Fibroblast of upper back skin (primary cell): ENCODE measurements at regions not wholly inside any gene's neighbourhood (a gene's known extent, or its start where the extent isn't known, plus 50 kb on each side); places are given as distances from the start of the nearest gene placed in this dataset.

Source experiments
- DNase-seq: peaks from one replicate; pipeline ENCODE4 v3.0.0-alpha.2; 2013

DNA sequence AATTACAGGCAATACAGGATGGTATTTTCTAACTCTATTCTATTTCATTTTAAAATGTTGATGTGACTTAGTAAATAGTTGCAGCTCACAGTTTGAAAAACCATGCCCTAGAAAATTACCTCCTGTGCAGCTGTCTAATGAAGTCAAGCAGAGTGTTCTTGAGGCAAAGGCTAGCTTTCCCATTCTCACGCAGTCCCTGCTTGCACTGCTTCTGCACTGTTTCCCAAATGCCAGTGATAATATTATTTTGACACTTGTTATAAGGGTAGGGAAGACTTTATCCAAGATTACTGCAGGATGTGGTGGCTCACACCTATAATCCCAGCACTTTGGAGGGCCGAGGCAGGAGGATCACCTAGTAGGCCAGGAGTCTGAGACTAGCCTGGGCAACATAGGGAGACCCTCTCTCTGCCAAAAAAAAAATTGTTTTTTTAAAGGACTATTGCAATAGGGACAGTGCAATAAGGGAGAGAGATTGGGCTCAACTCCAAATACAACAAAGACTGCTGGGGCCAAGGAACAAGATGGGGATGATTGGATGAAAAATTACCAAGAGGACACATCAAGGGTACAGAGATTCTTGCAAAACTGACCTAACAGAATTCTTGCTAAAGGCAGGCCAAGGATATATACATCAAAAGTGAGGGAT is 196.1 kb downstream of the LY86 start:
- peak; percentile 25 for DNase-seq

DNA sequence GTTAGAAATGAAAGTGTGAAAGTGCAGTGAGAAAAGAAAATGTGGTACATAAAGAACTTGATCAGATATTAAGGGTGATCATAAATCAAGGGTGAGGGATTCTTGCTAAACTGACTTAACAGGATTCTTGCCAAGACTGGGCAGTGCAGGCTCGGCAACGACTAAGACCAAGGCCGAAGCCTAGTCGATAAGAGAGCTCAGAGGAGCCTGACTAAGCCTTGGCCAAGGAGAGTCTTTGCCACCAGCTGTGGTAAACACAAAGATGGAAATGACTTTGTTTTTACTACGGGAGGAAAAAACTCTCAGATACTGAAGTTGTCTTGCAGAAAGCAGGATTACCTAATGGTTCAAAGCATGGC is 196.6 kb downstream of the LY86 start:
- DNase-seq: no peak

DNA sequence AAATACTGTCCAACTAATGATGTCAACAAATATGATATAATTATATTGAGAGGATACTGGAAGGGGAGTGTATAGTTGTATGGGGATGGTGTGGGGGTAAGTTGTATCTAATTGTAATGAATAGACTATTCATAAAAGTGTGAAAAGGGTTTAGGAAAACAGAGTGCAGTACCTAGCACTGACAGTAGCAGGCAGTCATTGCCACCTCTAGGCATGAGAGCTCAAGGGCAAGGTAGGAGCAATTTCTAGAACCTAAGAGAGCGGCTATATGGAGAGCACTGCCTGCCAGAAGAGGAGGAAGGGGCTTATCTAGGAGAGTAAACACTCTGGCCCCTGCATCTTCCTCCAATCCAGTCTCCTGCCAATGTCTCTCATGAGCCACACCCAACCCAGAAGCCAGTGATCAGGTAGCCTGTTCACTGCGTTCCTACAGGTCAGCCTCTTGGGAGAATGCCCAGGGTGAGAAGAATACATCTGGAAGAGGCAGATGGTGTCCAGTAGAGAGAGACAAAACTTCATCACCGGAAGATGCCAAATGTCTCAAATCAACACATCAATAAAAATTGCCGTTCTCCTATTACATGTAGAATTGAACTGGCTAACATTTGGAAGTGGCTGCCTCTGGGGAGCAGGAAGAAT is 200.0 kb downstream of the LY86 start:
- DNase-seq: no peak

DNA sequence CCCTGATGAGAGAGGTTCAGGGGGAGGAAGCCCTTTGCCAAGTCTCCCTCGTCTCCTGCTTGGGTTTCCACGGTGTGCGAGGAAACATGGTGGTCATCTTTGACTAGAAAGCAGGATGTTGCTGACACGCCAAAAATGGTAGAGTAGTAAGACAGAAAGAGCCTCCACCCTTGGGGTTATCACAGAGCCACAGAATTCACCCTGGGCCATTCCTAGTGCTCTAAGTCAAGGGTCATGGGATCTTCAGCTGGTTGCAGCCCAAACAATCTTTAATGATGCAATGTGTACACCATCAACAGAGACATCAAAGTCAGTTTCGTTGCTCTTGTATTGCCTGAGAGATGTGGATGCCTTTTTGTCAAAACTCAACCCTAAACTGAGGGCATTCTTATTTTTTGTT is 201.9 kb downstream of the LY86 start:
- DNase-seq: no peak

DNA sequence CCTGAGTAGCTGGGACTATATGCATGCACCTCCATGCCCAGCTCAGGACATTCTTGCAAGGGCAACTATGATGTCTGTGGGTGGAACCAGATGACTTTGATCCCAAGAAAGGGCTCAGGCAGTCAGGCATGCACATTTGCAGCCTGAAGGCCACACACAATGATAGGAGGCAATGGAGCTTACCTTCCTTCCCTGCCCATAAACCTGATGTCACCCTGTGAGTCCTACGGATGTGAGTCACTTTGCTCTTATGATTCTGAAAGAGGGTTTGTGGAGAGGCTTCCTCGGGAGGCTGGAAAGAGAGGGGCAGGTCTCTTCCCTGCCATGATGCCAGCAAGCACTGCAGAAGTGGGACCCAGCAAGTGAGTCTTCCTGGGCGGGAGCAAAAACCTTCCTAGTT is 202.4 kb downstream of the LY86 start:
- no peak for DNase-seq

DNA sequence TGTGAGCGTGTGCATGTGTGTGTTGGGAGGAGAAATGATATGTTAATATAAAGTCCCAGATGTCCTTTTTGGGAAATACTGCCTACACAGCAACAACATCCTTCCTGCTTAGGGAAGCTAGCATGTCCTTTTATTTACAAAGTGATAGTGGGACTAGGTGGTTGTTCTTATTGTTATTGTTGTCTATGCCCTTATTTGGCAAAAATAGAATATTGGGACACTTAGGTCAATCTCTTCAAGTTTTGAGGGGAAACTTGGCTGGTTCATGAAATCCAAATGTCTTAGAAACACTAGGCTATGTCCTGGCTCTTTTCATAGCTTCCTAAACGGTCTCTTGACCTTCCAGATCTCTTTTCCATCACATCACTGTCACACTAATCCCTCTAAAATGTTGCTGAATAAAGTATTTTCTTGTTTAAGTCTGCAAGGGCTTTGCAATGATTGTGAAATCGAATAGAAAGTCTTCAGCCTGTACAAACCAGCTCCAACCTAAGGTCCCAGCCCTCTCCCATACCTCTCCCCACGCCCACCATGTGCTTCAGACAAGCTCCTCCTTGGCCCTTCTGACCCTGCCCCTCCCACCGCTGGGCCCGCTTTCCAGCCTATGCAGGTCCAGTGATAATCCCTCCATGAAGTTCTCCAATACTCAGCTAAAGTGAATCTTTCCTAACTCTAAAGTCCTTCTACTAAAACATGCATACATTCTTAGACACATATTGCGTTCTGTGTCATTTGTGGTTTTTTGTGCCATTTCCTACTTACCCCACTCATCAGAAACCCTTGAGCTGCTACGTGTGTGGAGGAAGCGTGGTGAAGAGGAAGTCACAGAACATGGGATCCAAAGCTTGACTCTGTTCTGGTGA is 205.1 kb downstream of the LY86 start:
- no peak for DNase-seq

DNA sequence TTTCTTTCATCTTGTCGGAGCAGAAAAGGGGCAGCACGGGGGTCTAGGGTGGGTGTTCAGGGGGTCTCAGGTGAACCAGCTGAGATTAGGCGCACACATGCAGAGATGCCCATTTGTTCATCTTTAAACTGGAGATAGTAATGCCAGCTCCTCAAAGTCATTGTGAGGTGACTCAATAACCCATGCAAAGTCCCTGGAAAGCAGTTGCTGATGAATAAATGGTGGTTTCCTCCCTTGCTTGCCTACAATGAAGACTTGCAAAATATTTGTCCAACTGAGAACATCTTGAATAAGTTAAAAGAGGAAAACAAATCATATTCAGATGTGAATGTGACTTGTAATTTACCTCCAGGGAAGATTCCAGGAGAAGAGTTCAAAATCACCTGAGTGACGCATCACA is 206.9 kb downstream of the LY86 start:
- DNase-seq: no peak

DNA sequence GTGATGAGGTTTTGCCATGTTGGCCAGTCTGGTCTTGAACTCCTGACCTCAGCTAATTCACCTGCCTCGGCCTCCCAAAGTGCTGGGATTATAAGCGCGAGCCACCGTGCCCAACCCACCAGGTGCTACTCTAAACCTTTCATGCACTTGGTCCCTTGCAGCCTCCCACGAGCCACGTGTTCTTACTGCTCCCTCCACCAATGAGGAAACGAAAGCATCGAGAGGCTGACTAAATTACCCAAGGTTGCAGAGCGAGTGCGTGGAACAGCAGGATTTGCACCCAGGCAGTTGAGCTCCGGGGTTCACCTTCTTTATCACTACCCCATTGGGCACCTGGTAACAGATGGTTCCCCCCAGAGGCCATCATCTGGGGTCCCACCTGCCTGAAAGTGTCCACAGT is 208.3 kb downstream of the LY86 start:
- no peak for DNase-seq

DNA sequence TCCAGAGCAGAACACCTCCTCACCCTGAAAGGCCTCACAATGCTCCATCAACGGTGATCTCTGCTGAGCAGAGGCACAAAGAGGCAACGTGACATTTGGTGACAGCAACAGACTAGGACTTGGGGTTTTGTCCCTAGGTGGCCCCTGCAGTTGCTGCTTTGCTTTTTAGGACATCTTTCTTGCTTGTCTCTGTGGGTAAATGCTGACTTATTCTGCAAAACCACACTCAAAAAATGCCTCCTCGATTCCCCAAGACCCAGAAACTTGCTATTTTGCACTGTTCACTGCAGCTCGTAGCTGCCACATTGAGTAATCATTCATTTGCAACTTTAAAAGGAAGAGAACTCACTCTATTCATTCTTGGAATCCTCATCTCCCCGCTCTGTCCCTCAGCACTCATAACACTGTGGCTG is 209.9 kb downstream of the LY86 start:
- DNase-seq: no peak

DNA sequence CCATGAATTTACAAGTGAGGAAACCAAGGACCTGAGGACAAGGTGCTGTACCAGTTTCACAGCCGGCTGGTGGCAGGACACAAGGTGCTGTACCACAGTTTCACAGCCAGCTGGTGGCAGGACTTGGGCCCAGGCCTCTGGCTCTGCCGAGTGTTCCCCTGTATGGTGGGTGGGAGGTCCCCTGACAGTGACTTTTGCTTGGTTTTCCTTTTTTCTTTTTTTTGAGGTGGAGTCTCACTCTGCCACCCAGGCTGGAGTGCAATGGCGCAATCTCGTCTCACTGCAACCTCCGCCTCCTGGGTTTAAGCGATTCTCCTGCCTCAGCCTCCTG is 212.4 kb downstream of the LY86 start:
- DNase-seq: no peak

DNA sequence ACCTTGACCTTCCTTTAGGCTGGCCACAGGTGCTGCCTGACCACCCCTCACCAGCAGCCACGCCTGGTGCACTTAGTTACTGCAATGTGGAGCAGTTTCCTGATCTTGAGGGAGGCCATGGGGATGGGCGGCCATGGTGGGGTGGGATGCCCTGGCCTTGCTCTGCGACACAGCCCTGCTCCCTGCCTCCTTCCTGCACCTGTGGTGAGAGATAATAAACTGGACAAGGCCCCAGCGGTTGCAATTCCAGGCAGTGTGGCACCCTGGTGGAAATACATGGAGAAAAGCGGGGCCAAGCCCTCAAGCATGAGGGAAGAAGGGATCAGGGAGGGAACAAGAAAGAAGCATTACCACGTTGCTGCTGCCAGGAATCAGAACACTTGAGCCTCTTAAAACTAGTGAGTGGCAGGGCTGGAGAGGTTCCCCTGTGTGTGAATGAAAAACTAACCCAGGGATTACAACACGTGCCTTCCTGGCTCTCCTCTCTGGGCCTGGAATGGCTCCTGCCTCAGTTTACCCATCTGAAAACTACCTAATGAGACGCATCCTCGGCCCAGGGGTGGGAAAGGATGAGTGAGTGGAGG is 213.2 kb downstream of the LY86 start:
- no peak for DNase-seq

DNA sequence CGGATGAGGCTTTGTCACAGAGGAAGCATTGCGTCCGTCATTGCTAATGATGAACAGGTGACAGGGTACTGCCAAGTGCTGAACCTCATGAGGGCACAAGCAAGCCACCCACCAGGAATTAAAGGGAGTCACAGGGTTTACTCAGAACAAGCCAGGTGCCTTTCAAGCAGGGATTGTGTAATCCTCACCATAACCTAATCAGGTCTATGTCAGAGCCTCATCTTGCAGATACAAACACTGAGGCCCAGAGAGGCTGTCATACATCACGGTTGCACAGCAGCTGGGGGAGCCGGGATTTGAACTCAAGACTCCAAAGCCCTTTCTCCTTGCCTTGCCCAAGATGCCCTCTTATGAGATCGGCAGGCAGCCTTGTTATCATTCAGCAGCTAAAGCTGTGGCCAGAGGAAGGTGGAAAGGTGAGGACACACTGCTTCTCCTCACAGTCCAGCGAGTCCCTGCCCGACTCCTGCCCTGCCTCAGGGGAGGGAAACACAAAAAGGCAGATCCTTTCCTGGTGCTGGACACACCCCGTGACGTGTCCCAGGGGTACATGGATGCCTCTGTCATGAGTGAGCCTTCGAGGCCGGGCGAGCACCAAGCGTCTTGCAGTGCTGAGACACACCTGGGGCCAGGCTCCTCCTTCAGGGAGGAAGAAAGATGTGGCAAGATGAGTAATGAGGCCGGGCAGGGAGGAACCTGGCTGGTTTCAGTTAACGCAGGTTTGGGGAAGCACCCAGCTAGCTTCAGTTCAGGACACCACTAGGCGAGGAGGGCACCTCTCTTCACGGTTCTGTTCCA is 214.9 kb downstream of the LY86 start:
- DNase-seq: no peak

DNA sequence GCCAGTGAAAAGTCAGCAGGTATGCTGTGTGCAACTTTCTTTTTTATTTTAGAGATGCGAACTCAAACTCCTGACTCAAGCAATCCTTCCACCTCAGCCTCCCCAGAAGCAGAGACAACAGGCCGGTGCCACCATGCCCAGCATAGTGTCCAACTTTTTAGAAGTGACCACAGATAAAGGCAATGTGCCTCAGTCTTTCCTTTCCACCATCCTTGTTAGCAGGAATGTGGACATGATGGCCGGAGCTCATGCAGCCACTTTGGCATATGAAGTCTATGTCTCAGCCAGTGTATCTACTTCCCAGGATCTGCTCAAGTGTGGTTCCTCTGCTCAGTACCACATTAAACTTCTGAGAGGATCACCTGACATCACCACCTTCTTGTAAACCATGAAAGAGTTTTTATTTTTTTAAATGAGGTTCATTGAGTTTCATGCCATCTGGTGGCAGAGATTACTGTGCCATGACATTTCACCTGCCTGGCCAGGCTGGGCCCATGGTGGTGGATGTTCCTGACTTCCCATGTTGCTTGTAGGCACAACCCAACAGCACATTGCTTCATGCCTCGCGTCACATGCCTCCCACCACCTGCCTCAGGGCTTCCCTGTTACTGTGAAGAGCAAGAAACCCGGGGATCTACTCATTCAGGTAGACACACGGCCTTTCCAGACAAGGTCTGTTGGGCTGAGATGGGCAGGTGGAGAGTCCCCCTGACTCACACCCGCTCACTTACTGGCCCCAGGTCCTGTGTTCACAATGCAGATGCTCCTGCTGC is 216.5 kb downstream of the LY86 start:
- no peak for DNase-seq

DNA sequence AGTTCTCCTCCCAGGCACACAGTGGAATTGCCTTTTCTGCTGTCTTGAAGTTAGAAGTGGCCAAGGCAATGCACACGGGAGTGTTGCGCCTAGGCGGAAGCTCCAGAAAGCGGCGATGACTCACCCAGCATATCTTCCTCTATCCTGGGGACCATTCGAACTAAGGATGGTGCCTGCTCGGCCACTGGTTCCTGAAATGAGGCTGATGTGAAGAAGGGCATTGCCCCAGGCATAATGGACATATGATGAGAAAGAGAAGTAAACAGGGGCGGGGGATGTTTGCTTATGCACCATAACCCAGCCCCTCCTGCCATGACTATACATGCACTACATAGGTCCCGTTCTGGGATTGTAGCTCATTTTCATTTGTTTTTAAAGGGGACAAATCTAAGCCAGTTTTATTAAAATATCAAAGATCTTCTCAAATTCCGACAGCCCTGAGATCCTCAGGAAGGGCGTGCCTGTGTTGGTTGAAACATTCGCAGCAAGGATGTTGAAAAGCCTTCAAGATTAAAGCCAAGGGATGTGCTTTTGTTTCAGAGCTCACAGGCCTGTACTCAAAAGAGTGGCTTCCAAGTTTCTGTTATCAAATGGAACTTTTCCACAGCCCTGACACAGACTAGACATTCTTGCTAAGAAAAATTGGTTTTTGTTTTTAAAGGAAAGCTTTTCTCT is 218.5 kb downstream of the LY86 start:
- no peak for DNase-seq

DNA sequence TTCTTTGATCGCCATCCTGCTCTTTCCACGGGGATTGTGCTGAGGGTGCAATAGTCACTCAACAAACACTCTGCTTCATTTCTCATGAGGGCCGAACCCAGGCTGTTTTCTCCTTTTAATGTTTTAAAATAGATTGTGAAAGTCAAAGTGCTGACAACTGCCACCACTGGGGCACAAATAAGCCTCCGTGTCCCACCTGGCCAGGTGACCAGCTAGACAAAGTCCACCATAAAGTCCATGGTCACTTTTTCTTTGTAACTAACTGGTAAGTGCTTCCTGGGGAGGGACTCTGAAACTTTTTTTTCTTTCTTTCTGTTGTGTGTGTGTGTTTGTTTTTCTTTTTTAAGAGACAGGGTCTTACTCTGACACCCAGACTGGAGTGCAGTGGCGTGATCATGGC is 219.8 kb downstream of the LY86 start:
- DNase-seq: no peak

DNA sequence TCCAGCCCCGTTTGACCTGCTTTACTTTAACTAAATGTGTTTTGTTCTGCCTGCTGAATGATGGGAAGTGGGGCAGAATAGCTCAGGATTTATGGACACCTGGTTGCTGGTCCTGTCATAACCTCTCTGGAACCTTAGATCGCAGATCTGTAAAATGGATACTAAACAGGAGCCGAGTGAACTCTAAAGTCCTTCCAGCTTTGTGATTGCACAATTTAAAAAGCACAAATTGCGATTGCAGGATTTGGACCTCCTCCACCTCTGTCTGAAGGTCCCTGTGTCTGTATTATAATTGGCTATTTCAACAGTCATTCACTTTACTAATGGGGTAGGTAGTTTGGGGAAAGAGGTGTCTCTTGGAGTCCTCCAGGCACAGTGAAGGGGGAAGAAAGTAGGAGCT is 220.4 kb downstream of the LY86 start:
- DNase-seq: no peak

DNA sequence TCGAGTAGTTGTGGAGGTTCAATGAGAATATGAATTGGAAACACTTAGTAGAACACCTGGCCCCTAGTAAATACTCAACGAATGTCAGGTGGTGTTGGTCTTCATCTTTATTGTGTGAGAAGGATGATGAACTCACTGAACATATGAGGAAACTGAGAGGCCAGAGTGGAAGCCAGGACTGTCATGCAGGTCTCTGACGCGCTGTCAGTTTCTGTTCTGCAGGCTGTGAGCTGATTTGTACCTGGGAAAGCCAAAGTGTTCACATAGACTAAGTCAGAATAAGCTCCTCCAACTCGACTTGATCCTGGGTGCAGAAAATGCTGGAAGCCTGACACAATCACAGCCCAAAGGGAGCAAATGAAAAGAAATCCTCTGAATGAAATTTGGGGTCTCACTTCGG is 222.2 kb downstream of the LY86 start:
- no peak for DNase-seq

DNA sequence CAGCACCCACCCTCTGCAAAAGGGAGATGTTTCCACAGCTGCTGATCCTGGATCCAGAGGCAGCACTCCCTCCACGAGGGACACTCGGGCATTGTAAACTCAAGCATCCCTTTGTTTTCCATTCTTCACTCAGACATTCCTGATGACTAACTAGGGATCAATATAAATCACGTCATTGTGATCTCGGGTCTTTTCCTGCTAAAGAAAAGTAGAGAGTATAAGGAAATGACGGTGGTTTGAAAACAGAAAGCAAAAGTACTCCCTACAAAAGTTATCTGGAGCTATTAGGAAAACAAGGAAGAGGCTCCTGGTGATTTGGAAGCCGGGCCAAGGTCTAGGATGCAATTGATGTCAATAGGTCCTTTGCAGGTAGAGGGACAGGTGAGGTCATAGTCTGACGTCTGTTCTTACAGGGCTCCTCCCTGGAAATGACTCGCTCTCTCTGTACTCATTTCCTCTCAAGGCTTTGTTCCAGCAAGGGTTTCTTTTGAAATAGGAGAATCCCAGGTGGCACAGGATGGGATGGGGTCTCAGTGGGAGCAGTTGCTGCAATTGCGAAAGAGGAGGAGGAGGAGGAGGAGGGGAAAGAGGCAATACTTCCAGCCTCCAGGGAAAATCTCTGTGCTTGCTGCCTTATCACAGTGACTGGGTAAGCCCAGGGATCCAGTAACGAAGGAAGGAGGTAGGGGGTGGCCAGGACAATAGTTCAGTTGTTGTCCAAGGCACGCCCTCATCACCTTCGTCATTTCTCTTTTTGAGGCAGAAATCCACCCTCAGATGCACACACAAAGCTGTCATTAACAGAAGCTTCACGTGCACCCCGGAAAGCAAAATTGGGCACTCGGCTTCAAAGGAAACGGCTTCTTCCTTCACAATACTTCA is 222.8 kb downstream of the LY86 start:
- peak; percentile 75 for DNase-seq

DNA sequence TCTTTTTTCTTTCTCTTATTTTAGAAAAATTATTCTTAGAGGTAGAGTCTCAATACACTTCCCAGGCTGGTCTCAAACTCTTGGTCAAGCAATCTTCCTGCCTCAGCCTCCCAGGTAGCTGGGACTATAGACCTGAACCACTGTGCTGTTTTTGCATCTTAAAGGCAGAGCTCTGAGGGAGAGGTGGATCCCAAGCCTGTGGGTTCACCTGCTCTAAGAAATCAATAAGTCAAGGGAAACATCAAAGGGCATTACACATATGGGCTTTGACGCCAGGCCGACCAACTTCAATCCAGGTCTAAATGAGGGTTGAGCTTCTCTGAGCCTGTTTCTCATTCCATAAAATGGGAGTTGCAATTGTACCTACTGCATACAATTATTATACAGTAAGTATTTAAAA is 223.9 kb downstream of the LY86 start:
- DNase-seq: no peak

DNA sequence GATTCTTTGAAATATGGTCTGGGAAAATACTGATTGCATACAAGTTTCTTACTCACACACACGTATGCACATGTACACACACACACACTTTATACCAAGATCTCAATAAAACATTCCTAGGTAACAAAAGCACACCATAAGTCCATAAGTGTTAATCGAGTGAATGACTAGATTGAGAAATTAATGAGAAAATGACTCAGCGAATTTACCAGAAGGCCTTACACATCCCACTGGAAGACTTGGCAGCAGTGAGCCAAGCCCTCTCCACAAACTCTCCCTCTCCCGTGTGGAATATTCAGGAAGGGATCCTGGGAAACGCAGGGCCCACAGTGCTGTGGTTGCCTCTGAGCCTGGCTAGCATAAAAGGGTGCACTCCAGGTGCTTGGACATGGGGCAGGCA is 227.2 kb downstream of the LY86 start:
- no peak for DNase-seq

DNA sequence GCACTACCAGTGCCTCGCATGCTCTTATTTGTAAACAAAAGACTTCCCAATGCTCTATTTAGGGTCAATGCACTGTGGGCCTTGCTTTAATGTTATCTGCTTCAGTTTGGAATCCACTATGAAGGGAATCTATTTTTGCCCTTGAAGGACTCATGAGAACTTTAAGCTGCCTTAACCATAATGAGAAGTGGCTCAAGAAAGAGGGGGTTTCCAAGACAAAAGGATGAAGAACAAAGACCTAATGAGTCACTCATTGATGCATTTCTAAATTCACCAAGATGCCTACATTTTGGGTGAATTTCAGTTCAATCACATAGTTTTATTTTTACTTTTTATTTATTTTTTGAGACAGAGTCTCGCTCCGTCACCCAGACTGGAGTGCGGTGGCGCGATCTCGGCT is 228.2 kb downstream of the LY86 start:
- DNase-seq: no peak
